Bronchial epithelial cell (primary cell): ENCODE measurements at regions not wholly inside any gene's neighbourhood (a gene's known extent, or its start where the extent isn't known, plus 50 kb on each side); places are given as distances from the start of the nearest gene placed in this dataset.

Experiments used
- DNase-seq: peaks from one replicate; pipeline ENCODE4 v3.0.0-alpha.2; 2010; ENCODE audit warnings: low read depth
- FAIRE-seq: peaks from 2 replicates; lab custom pipeline; 2011; peaks lifted over from hg19 to GRCh38; lab: Jason Lieb, UNC
- H3K27me3 ChIP-seq: 2 replicates; pipeline ENCODE4 v1.5.1; 2011; ENCODE audit warnings: low read length; ENCODE audit not compliant: control insufficient read depth, insufficient read depth
- H3K36me3 ChIP-seq: 2 replicates; pipeline ENCODE4 v1.5.1; 2011; ENCODE audit warnings: low read length; ENCODE audit not compliant: control insufficient read depth, insufficient read depth
- H3K4me3 ChIP-seq: 2 replicates; pipeline ENCODE4 v1.5.1; 2011; ENCODE audit warnings: mild to moderate bottlenecking, low read depth, low read length, control low read depth
- CTCF ChIP-seq: IDR thresholded peaks from 2 replicates; pipeline ENCODE4 v1.5.1; 2011; ENCODE audit warnings: mild to moderate bottlenecking, moderate library complexity, low read length, control low read depth, inconsistent platforms; ENCODE audit not compliant: insufficient read depth, severe bottlenecking

GRCh38 chr2:7886666-7887065, 795.2 kb upstream of the ID2 start:
- TF ChIP-seq CTCF: no peak
- no peak overlapping the region for H3K4me3 ChIP-seq
- FAIRE-seq (no peak), DNase-seq (peak; percentile 66)
- no peaks in the 10 kb centered on the region for H3K36me3 ChIP-seq
- no peaks in the 10 kb centered on the region for H3K27me3 ChIP-seq

- no peak overlapping the region for H3K4me3 ChIP-seq
- TF ChIP-seq CTCF: no peak
- FAIRE-seq: no peak
These were observed 794.4 kb upstream of the ID2 start for GRCh38 chr2:7887441-7887840.

GRCh38 chr2:7888876-7889275, 793.0 kb upstream of the ID2 start:
- Histone ChIP-seq H3K36me3 (no peaks in the 10 kb centered on the region), H3K27me3 (no peaks in the 10 kb centered on the region), H3K4me3 (no peak overlapping the region)
- FAIRE-seq (no peak), DNase-seq (no peak)
- TF ChIP-seq CTCF: no peak

More at GRCh38 chr2:7887441-7887840, 794.4 kb upstream of the ID2 start:
- Histone ChIP-seq H3K27me3 (no peaks in the 10 kb centered on the region), H3K36me3 (no peaks in the 10 kb centered on the region)
- DNase-seq: no peak

DNA sequence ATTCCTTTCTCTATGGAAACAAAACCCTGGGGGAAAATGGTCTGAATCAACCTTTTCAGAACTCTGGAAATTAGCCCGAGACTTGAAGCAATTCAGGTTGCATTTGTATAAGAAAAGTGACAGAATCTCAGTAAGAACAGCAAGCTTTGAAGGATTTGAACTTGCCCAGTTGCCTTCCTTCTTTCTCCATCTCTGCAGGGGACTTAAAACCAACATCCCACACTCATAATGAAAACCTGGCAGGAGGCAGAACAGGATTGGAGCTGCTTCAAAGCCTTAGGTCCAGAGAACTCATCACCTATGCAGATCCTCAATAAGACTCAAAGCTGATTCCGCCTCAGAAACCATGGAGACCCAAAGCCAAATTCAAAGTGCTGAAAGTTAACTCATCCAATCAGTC, 790.5 kb upstream of the ID2 start:
- no peak for TF ChIP-seq CTCF
- no peak for DNase-seq
- H3K27me3 ChIP-seq: no peaks in the 10 kb centered on the region
- H3K4me3 ChIP-seq: no peak overlapping the region
- no peaks in the 10 kb centered on the region for H3K36me3 ChIP-seq
- FAIRE-seq: no peak

GRCh38 chr2:7895289-7895688, 786.6 kb upstream of the ID2 start:
- no peak for FAIRE-seq
- no peak overlapping the region for H3K4me3 ChIP-seq
- TF ChIP-seq CTCF: no peak
- no peaks in the 10 kb centered on the region for H3K36me3 ChIP-seq
- H3K27me3 ChIP-seq: no peaks in the 10 kb centered on the region
- no peak for DNase-seq

DNA sequence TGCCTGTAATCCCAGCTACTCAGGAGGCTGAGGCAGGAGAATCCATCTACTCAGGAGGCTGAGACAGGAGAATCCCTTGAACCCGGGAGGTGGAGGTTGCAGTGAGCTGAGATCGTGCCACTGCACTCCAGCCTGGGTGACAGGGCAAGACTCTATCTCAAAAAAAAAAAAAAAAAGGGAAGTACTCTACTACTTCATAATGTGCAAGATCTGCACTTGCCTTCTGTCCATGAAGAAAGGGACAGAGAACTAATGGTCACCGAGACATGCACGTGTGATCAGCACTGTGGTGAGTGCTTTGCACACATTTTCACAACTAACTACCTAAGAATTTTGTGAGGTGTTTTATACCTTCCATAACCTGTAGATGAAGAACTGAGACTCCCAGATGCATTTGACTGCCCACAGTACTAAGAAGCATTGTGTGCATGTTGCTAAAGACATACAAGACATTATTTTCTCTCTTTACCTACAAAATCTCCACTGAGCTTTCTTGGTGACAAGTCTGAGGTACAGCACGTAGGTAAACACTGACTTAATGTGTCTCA, 784.8 kb upstream of the ID2 start:
- DNase-seq: no peak
- FAIRE-seq: no peak
- no peaks in the 10 kb centered on the region for H3K36me3 ChIP-seq
- no peaks in the 10 kb centered on the region for H3K27me3 ChIP-seq
- H3K4me3 ChIP-seq: no peak overlapping the region
- no peak for TF ChIP-seq CTCF
